ENCODE measurements at regions not wholly inside any gene's neighbourhood (a gene's known extent, or its start where the extent isn't known, plus 50 kb on each side); places are given as distances from the start of the nearest gene placed in this dataset.

- TF ChIP-seq ISL1 (CRISPR knock-in tag; IDR thresholded peaks at IDR 0.05), result no peak
- TF ChIP-seq SNAI2 (CRISPR knock-in tag; IDR thresholded peaks at IDR 0.05), result no peak
- TF ChIP-seq, protein P1, sequence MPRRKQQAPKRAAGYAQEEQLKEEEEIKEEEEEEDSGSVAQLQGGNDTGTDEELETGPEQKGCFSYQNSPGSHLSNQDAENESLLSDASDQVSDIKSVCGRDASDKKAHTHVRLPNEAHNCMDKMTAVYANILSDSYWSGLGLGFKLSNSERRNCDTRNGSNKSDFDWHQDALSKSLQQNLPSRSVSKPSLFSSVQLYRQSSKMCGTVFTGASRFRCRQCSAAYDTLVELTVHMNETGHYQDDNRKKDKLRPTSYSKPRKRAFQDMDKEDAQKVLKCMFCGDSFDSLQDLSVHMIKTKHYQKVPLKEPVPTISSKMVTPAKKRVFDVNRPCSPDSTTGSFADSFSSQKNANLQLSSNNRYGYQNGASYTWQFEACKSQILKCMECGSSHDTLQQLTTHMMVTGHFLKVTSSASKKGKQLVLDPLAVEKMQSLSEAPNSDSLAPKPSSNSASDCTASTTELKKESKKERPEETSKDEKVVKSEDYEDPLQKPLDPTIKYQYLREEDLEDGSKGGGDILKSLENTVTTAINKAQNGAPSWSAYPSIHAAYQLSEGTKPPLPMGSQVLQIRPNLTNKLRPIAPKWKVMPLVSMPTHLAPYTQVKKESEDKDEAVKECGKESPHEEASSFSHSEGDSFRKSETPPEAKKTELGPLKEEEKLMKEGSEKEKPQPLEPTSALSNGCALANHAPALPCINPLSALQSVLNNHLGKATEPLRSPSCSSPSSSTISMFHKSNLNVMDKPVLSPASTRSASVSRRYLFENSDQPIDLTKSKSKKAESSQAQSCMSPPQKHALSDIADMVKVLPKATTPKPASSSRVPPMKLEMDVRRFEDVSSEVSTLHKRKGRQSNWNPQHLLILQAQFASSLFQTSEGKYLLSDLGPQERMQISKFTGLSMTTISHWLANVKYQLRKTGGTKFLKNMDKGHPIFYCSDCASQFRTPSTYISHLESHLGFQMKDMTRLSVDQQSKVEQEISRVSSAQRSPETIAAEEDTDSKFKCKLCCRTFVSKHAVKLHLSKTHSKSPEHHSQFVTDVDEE (CRISPR knock-in tag; IDR thresholded peaks at IDR 0.05), result no peak
- TF ChIP-seq ESRRG (CRISPR knock-in tag; IDR thresholded peaks at IDR 0.05), result no peak
- TF ChIP-seq, protein P2, sequence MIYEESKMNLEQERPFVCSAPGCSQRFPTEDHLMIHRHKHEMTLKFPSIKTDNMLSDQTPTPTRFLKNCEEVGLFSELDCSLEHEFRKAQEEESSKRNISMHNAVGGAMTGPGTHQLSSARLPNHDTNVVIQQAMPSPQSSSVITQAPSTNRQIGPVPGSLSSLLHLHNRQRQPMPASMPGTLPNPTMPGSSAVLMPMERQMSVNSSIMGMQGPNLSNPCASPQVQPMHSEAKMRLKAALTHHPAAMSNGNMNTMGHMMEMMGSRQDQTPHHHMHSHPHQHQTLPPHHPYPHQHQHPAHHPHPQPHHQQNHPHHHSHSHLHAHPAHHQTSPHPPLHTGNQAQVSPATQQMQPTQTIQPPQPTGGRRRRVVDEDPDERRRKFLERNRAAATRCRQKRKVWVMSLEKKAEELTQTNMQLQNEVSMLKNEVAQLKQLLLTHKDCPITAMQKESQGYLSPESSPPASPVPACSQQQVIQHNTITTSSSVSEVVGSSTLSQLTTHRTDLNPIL (CRISPR knock-in tag; IDR thresholded peaks at IDR 0.05; ENCODE audit: low read depth), result no peak
- no peak for TF ChIP-seq TCF4 (CRISPR knock-in tag; IDR thresholded peaks at IDR 0.05; ENCODE audit: borderline replicate concordance)
- no peak for TF ChIP-seq PPARA (CRISPR knock-in tag; IDR thresholded peaks at IDR 0.05; ENCODE audit: borderline replicate concordance)
- no peak for ATAC-seq
These were observed 186.7 kb downstream of the PCDH18 start for GRCh38 chr4:137345597-137345996.

DNA sequence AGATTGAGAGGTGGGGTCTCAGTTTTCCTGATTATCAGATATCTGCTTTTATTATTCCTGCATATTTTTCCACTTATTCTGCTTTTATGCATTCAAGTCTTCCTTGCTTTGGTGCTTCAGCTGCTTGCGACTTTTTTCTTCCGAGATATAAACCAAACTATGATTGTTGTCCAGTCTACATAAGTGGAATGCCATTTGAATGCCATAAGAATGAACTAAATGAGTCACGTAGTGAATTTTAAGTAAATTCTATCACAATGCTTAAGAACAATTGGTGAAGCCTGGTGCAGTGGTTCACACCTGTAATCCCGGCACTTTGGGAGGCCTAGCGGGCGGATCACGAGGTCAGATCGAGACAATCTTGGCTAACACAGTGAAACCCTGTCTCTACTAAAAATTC, 189.1 kb downstream of the PCDH18 start:
- ATAC-seq, result no peak
- TF ChIP-seq POU6F1 (CRISPR knock-in tag; IDR thresholded peaks at IDR 0.05; ENCODE audit: borderline replicate concordance, low read depth) (no peak), SNAI2 (CRISPR knock-in tag; IDR thresholded peaks at IDR 0.05) (no peak), PPARA (CRISPR knock-in tag; IDR thresholded peaks at IDR 0.05; ENCODE audit: borderline replicate concordance) (no peak), OSR1 (CRISPR knock-in tag; IDR thresholded peaks at IDR 0.05) (no peak), ARNTL (CRISPR knock-in tag; IDR thresholded peaks at IDR 0.05; ENCODE audit: borderline replicate concordance, low read depth) (no peak), GLIS3 (CRISPR knock-in tag; IDR thresholded peaks at IDR 0.05) (no peak), CSDC2 (CRISPR knock-in tag; IDR thresholded peaks at IDR 0.05) (no peak), BACH2 (CRISPR knock-in tag; IDR thresholded peaks at IDR 0.05; ENCODE audit: borderline replicate concordance) (no peak), ESRRG (CRISPR knock-in tag; IDR thresholded peaks at IDR 0.05) (no peak), PATZ1 (CRISPR knock-in tag; IDR thresholded peaks at IDR 0.05; ENCODE audit: borderline replicate concordance) (no peak), ISL1 (CRISPR knock-in tag; IDR thresholded peaks at IDR 0.05) (no peak), ZFP3 (CRISPR knock-in tag; IDR thresholded peaks at IDR 0.05) (no peak), ZNF8 (CRISPR knock-in tag; IDR thresholded peaks at IDR 0.05) (no peak), RARB (CRISPR knock-in tag; IDR thresholded peaks at IDR 0.05) (no peak), ZNF70 (CRISPR knock-in tag; IDR thresholded peaks at IDR 0.05) (no peak), ZFP30 (CRISPR knock-in tag; IDR thresholded peaks at IDR 0.05) (no peak)
- TF ChIP-seq, protein P3, sequence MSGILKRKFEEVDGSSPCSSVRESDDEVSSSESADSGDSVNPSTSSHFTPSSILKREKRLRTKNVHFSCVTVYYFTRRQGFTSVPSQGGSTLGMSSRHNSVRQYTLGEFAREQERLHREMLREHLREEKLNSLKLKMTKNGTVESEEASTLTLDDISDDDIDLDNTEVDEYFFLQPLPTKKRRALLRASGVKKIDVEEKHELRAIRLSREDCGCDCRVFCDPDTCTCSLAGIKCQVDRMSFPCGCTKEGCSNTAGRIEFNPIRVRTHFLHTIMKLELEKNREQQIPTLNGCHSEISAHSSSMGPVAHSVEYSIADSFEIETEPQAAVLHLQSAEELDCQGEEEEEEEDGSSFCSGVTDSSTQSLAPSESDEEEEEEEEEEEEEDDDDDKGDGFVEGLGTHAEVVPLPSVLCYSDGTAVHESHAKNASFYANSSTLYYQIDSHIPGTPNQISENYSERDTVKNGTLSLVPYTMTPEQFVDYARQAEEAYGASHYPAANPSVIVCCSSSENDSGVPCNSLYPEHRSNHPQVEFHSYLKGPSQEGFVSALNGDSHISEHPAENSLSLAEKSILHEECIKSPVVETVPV (CRISPR knock-in tag; IDR thresholded peaks at IDR 0.05), result no peak
- TF ChIP-seq, protein P1 (CRISPR knock-in tag; IDR thresholded peaks at IDR 0.05), result no peak

Measured in SK-N-SH treated with all-trans-retinoic acid at 6 μM for 48 hours (cell line).